ENCODE measurements at regions not wholly inside any gene's neighbourhood (a gene's known extent, or its start where the extent isn't known, plus 50 kb on each side); places are given as distances from the start of the nearest gene placed in this dataset.

DNA sequence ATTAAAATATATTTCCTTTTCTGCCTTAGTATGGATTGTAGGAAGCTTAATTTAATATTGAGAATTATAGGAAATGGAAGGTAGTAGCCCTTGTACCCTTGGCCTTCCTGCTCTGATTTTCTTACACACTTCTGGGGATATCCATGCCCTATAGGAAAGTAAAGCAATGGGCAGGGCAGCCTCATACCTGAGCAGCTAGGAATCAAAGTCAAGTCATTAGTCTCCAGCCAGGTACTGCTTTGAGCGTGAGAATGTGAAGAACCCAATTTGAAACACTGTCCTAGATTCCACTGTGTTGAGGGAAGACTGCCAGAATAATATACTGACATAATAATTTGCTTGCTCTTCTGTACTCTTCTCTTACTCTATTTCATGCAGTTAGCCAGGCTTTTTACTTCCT, 51.0 kb upstream of the L3MBTL3 start:
- H3K9me3 ChIP-seq (ENCODE audit: control insufficient read depth, insufficient read depth, low read length), result no peaks in the 10 kb centered on the region; the same call in 1 of the 2 replicates
- H3K27ac ChIP-seq (ENCODE audit: low read depth, low read length), result no peak overlapping the region
- POLR2A ChIA-PET, result no interaction called here
- H3K27me3 ChIP-seq (ENCODE audit: control insufficient read depth, insufficient read depth, low read length), result peaks cover 6% of the 10 kb centered on the region
- H3K4me3 ChIP-seq (ENCODE audit: low read depth, low read length), result no peak overlapping the region
- TF ChIP-seq, protein P1, sequence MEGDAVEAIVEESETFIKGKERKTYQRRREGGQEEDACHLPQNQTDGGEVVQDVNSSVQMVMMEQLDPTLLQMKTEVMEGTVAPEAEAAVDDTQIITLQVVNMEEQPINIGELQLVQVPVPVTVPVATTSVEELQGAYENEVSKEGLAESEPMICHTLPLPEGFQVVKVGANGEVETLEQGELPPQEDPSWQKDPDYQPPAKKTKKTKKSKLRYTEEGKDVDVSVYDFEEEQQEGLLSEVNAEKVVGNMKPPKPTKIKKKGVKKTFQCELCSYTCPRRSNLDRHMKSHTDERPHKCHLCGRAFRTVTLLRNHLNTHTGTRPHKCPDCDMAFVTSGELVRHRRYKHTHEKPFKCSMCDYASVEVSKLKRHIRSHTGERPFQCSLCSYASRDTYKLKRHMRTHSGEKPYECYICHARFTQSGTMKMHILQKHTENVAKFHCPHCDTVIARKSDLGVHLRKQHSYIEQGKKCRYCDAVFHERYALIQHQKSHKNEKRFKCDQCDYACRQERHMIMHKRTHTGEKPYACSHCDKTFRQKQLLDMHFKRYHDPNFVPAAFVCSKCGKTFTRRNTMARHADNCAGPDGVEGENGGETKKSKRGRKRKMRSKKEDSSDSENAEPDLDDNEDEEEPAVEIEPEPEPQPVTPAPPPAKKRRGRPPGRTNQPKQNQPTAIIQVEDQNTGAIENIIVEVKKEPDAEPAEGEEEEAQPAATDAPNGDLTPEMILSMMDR (IDR thresholded peaks at IDR 0.05; ENCODE audit: low read depth, low read length), result no peak
- CTCF ChIA-PET, result interaction anchor here (1.1 to 1.5 kb wide), 2 partner anchors 14 to 192 kb away, joined by 3 to 11 read pairs; no protein-coding TSS in a partner anchor
- DNase-seq (ENCODE audit: low read depth, low spot score), result no peak

- ChIA-PET POLR2A (no interaction called here), CTCF (interaction anchor here (1.1 to 1.5 kb wide), 2 partner anchors 55 to 191 kb away, joined by 3 to 5 read pairs; no protein-coding TSS in a partner anchor)
- Histone ChIP-seq H3K27me3 (ENCODE audit: control insufficient read depth, insufficient read depth, low read length) (peaks cover 4% of the 10 kb centered on the region), H3K4me3 (ENCODE audit: low read depth, low read length) (no peak overlapping the region), H3K27ac (ENCODE audit: low read depth, low read length) (no peak overlapping the region), H3K9me3 (ENCODE audit: control insufficient read depth, insufficient read depth, low read length) (no peaks in the 10 kb centered on the region; the same call in 1 of the 2 replicates)
- DNase-seq (ENCODE audit: low read depth, low spot score), result peak; percentile 1
- TF ChIP-seq, protein P1 (IDR thresholded peaks at IDR 0.05; ENCODE audit: low read depth, low read length), result no peak
These were observed 52.3 kb upstream of the L3MBTL3 start for GRCh38 chr6:129966125-129966524.

DNA sequence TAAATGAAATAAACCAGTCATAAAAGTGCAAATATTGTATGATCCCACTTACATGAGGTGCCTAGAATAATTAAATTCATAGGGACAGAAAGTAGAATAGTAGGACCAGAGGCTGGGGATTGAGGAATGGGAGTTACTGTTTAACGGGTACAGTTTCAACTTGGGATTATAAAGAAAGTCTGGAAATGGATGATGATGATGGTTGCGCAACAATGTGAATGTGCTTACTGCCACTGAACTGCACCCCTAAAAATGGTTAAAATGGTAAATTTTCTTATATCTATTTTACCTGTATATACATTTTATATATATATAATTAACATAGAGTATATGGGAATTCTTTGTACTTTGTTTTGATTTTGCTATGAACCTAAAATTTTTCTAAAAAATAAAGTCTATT, 53.3 kb upstream of the L3MBTL3 start:
- Histone ChIP-seq H3K27ac (ENCODE audit: low read depth, low read length) (no peak overlapping the region), H3K4me3 (ENCODE audit: low read depth, low read length) (no peak overlapping the region), H3K9me3 (ENCODE audit: control insufficient read depth, insufficient read depth, low read length) (no peaks in the 10 kb centered on the region; the same call in 1 of the 2 replicates), H3K27me3 (ENCODE audit: control insufficient read depth, insufficient read depth, low read length) (peaks cover 2% of the 10 kb centered on the region)
- no peak for DNase-seq (ENCODE audit: low read depth, low spot score)
- CTCF ChIA-PET, result interaction anchor here (1.1 kb wide), 1 partner anchor 56 kb away, joined by 5 read pairs; no protein-coding TSS in a partner anchor
- POLR2A ChIA-PET, result no interaction called here
- TF ChIP-seq, protein P1 (IDR thresholded peaks at IDR 0.05; ENCODE audit: low read depth, low read length), result no peak

DNA sequence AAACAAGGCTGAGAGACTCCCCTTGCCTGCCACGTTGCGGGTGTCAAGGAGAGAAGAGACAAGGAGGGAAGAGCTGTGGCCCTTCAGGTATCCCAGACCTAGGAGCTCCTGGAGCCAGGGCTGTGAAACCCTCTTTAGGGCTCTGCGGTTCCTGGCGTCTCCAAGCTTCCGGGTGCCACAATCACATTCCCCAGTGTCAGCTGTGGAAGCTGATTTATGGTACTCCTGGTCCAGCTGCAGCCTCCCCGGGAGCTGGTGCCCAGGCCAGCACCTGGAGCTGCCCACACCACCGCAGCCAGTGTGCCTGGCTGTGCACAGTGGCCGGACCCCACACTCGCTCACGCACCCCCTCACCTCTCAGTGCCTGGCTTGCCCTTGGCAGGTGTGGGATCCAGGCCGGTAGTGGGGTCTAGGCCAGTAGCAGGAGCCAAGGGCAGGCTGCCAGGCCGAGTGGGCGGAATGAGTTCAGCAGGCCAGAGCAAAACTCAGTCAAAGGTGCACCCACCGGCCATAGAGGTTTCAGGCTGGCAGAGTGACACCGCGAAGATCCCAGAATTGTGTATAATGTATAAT, 58.9 kb upstream of the L3MBTL3 start:
- H3K27ac ChIP-seq (ENCODE audit: low read depth, low read length), result no peak overlapping the region
- POLR2A ChIA-PET, result no interaction called here

More for the DNA sequence above, 58.9 kb upstream of the L3MBTL3 start:
- Histone ChIP-seq H3K9me3 (ENCODE audit: control insufficient read depth, insufficient read depth, low read length) (peaks cover 20% of the 10 kb centered on the region), H3K27me3 (ENCODE audit: control insufficient read depth, insufficient read depth, low read length) (peaks cover 2% of the 10 kb centered on the region), H3K4me3 (ENCODE audit: low read depth, low read length) (no peak overlapping the region)
- CTCF ChIA-PET, result no interaction called here
- no peak for DNase-seq (ENCODE audit: low read depth, low spot score)
- TF ChIP-seq, protein P1 (IDR thresholded peaks at IDR 0.05; ENCODE audit: low read depth, low read length), result no peak

All from AG04450 (cell line).